ENCODE measurements at regions not wholly inside any gene's neighbourhood (a gene's known extent, or its start where the extent isn't known, plus 50 kb on each side); places are given as distances from the start of the nearest gene placed in this dataset.

DNA sequence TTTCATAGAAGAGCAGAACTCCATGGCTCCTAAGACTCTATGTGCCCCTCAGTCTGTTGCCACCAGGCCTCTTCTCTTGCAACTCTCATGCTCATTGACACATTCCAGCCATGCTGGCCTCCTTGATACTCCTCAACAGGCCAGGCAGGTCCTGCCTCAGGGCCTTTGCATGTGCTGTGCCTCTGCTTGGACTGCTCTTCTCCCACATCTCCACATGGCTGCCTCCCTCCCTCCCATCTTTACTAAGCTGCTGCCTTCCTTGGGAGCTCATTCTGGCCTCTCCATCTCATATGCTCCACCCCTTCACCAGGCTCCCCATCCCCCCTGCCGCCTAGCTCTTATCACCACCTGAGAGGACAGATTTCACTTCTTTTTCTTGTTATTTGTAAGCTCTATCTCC is 103.8 kb upstream of the GPR26 start:
- Histone ChIP-seq H3K4ac (ENCODE audit: low read depth, low read length) (no peak overlapping the region), H3K4me1 (ENCODE audit: insufficient read depth, low read length) (no peaks in the 10 kb centered on the region), H2BK120ac (ENCODE audit: low read depth, low read length, poor library complexity, severe bottlenecking) (no peak overlapping the region), H3K9ac (ENCODE audit: extremely low read depth, insufficient read length, low read length) (no peak overlapping the region), H3K27ac (ENCODE audit: insufficient read length, low read depth, low read length) (no peak overlapping the region), H4K5ac (ENCODE audit: insufficient read length, low read depth, low read length) (no peak overlapping the region), H3K56ac (ENCODE audit: insufficient read length, low read depth, low read length) (no peak overlapping the region), H3K18ac (ENCODE audit: insufficient read length, low read depth, low read length) (no peak overlapping the region), H2BK12ac (ENCODE audit: insufficient read length, low read depth, low read length) (no peak overlapping the region), H4K91ac (ENCODE audit: insufficient read length, low read depth, low read length) (no peak overlapping the region), H3K23me2 (ENCODE audit: insufficient read length, low read depth, low read length, poor library complexity, severe bottlenecking) (no peaks in the 10 kb centered on the region), H3K14ac (ENCODE audit: insufficient read depth, low read length) (no peak overlapping the region), H2BK20ac (ENCODE audit: low read depth, low read length, poor library complexity, severe bottlenecking) (no peak overlapping the region), H4K20me1 (ENCODE audit: control insufficient read depth, insufficient read depth, insufficient read length) (no peaks in the 10 kb centered on the region), H2AK5ac (ENCODE audit: insufficient read length, low read length) (no peak overlapping the region), H3K79me2 (ENCODE audit: insufficient read depth, low read length) (no peaks in the 10 kb centered on the region), H3K23ac (ENCODE audit: insufficient read length, low read depth, low read length) (no peak overlapping the region), H3T11ph (ENCODE audit: low read length) (no peak overlapping the region), H3K9me3 (ENCODE audit: control insufficient read depth, low read depth, low read length) (no peaks in the 10 kb centered on the region), H4K8ac (replicated peaks; ENCODE audit: insufficient read length, low read depth, low read length) (no peak overlapping the region), H2BK5ac (ENCODE audit: insufficient read length, low read length) (no peak overlapping the region), H2AFZ (ENCODE audit: low read length) (no peak overlapping the region), H2BK15ac (ENCODE audit: low read depth, low read length) (no peak overlapping the region), H3K4me2 (ENCODE audit: insufficient read depth, insufficient read length, low read length) (no peak overlapping the region), H3K27me3 (ENCODE audit: insufficient read depth, low read length) (peaks cover under 1% of the 10 kb centered on the region; the same call in 1 of the 2 replicates), H3K79me1 (ENCODE audit: insufficient read depth, low read depth, low read length, poor library complexity, severe bottlenecking) (no peaks in the 10 kb centered on the region)
- H3K27me3 Mint-ChIP-seq (ENCODE audit: low read depth) = peaks cover 9% of the 10 kb centered on the region
- H3K27ac Mint-ChIP-seq = no peak overlapping the region; a peak in 1 of 7 replicates
- no peaks in the 10 kb centered on the region; a peak in 1 of 5 replicates for H3K9me3 Mint-ChIP-seq
- DNase-seq = peak; percentile 11
- H3K4me3 Mint-ChIP-seq = no peak overlapping the region
- H3K4me1 Mint-ChIP-seq = peaks cover 2 to 8% of the 10 kb centered on the region in 2 experiments; a peak in 1 of 4 replicates
- H3K36me3 Mint-ChIP-seq (ENCODE audit: insufficient read depth in 1 of 3, low read depth in 3 of 3) = no peaks in the 10 kb centered on the region
- TF ChIP-seq CTCF (conservative IDR thresholded peaks at IDR 0.05) = no peak
- no CpG with 5 or more reads among the region's 1 CpG for WGBS (ENCODE audit: extremely low coverage, insufficient read length, low lambda C conversion rate)

Data from H9 (cell line).